Uterus (tissue), 2 donors: ENCODE measurements at regions not wholly inside any gene's neighbourhood (a gene's known extent, or its start where the extent isn't known, plus 50 kb on each side); places are given as distances from the start of the nearest gene placed in this dataset.

Source experiments
- POLR2A ChIP-seq, 2 donors: fragments of 450-650 bp; IDR thresholded peaks; one replicate each; pipeline ENCODE4 v1.6.1; 2016; ENCODE audit warnings: antibody characterized with exemption in 2 of 2, mild to moderate bottlenecking in 1 of 2, moderate library complexity in 1 of 2
- TF ChIP-seq, protein P1 (sequence below), 4 experiments: fragments of 200-600 bp in 2 of 4; fragments of 450-650 bp in 2 of 4; sonication (generic) in 2 of 4; IDR thresholded peaks; one replicate each; pipeline ENCODE4 v1.5.1; 2016 to 2019; ENCODE audit warnings: antibody characterized with exemption in 4 of 4, mild to moderate bottlenecking in 2 of 4, moderate library complexity in 1 of 4

GRCh38 chr5:22968386-22968785 lies 115.2 kb upstream of the CDH12 start:
- TF ChIP-seq POLR2A (IDR thresholded peaks at IDR 0.05): no peak
- TF ChIP-seq, protein P1, sequence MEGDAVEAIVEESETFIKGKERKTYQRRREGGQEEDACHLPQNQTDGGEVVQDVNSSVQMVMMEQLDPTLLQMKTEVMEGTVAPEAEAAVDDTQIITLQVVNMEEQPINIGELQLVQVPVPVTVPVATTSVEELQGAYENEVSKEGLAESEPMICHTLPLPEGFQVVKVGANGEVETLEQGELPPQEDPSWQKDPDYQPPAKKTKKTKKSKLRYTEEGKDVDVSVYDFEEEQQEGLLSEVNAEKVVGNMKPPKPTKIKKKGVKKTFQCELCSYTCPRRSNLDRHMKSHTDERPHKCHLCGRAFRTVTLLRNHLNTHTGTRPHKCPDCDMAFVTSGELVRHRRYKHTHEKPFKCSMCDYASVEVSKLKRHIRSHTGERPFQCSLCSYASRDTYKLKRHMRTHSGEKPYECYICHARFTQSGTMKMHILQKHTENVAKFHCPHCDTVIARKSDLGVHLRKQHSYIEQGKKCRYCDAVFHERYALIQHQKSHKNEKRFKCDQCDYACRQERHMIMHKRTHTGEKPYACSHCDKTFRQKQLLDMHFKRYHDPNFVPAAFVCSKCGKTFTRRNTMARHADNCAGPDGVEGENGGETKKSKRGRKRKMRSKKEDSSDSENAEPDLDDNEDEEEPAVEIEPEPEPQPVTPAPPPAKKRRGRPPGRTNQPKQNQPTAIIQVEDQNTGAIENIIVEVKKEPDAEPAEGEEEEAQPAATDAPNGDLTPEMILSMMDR (IDR thresholded peaks at IDR 0.05): no peak
